ENCODE measurements at regions not wholly inside any gene's neighbourhood (a gene's known extent, or its start where the extent isn't known, plus 50 kb on each side); places are given as distances from the start of the nearest gene placed in this dataset.

DNA sequence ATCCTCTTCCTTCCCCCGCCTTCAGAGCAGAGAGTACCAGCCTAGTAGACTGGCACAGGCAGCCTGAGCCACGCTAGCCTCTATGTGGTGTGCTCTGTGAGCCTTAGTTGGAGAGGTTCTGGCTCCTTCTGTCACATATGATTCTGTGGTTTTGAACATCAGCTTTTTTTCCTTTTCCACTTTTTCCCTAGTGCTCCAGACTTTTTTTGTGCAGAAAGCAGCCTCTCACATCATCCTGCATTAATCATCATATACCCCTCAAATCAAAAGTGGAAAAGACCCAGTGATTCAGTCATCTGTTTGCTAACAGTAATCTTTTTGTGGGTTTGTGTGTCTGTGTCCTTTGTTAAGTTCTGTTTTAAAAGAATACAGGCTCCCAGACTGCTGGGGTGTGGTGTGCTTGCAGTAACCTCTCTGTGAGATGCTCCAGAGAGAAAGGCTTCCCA, 663.9 kb upstream of the RGMB start:
- H3K36me3 Mint-ChIP-seq (ENCODE audit: insufficient read depth, unreplicated experiment) = no peaks in the 10 kb centered on the region
- no peak overlapping the region for H3K4me3 Mint-ChIP-seq (ENCODE audit: unreplicated experiment)
- H3K27ac Mint-ChIP-seq (ENCODE audit: unreplicated experiment) = no peak overlapping the region
- H3K27me3 Mint-ChIP-seq (ENCODE audit: insufficient read depth, unreplicated experiment) = peaks cover 4% of the 10 kb centered on the region
- no peaks in the 10 kb centered on the region for H3K36me3 ChIP-seq (ENCODE audit: control insufficient read depth, insufficient read depth, low read length)
- ChIA-PET CTCF (no interaction called here), POLR2A (no interaction called here)
- H3K9me3 Mint-ChIP-seq (ENCODE audit: unreplicated experiment) = no peaks in the 10 kb centered on the region
- DNase-seq = no peak
- no peaks in the 10 kb centered on the region for H3K27me3 ChIP-seq (replicated peaks; ENCODE audit: control insufficient read depth, insufficient read depth, low read length)
- H3K4me3 ChIP-seq (ENCODE audit: low read depth, low read length) = no peak overlapping the region
- H3K9me3 ChIP-seq = no peaks in the 10 kb centered on the region; the same call in 1 of the 2 replicates
- H3K4me1 ChIP-seq = no peaks in the 10 kb centered on the region
- no peaks in the 10 kb centered on the region for H3K4me1 Mint-ChIP-seq (ENCODE audit: low read depth, unreplicated experiment)
- intact Hi-C loops (cut with micrococcal nuclease; ENCODE audit: unreplicated experiment) = no loop called here
- BruUV-seq (replicated peaks) = no TSS peak
- TF ChIP-seq, protein P1, sequence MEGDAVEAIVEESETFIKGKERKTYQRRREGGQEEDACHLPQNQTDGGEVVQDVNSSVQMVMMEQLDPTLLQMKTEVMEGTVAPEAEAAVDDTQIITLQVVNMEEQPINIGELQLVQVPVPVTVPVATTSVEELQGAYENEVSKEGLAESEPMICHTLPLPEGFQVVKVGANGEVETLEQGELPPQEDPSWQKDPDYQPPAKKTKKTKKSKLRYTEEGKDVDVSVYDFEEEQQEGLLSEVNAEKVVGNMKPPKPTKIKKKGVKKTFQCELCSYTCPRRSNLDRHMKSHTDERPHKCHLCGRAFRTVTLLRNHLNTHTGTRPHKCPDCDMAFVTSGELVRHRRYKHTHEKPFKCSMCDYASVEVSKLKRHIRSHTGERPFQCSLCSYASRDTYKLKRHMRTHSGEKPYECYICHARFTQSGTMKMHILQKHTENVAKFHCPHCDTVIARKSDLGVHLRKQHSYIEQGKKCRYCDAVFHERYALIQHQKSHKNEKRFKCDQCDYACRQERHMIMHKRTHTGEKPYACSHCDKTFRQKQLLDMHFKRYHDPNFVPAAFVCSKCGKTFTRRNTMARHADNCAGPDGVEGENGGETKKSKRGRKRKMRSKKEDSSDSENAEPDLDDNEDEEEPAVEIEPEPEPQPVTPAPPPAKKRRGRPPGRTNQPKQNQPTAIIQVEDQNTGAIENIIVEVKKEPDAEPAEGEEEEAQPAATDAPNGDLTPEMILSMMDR (IDR thresholded peaks at IDR 0.05; ENCODE audit: insufficient read depth in 1 of 2, low read depth in 1 of 2, low read length in 1 of 2, severe bottlenecking in 1 of 2, unreplicated experiment in 1 of 2) = no peak

GRCh38 chr5:98110282-98110691, 663.2 kb upstream of the RGMB start:
- Histone ChIP-seq H3K4me3 (ENCODE audit: low read depth, low read length) (no peak overlapping the region), H3K4me1 (no peaks in the 10 kb centered on the region), H3K9me3 (no peaks in the 10 kb centered on the region; the same call in 1 of the 2 replicates), H3K36me3 (ENCODE audit: control insufficient read depth, insufficient read depth, low read length) (no peaks in the 10 kb centered on the region), H3K27me3 (replicated peaks; ENCODE audit: control insufficient read depth, insufficient read depth, low read length) (no peaks in the 10 kb centered on the region)
- no peak overlapping the region for H3K27ac Mint-ChIP-seq (ENCODE audit: unreplicated experiment)
- intact Hi-C loops (cut with micrococcal nuclease; ENCODE audit: unreplicated experiment) = no loop called here
- H3K9me3 Mint-ChIP-seq (ENCODE audit: unreplicated experiment) = no peaks in the 10 kb centered on the region
- no peaks in the 10 kb centered on the region for H3K4me1 Mint-ChIP-seq (ENCODE audit: low read depth, unreplicated experiment)
- POLR2A ChIA-PET = no interaction called here
- no TSS peak for BruUV-seq (replicated peaks)
- no peaks in the 10 kb centered on the region for H3K36me3 Mint-ChIP-seq (ENCODE audit: insufficient read depth, unreplicated experiment)
- no peak overlapping the region for H3K4me3 Mint-ChIP-seq (ENCODE audit: unreplicated experiment)
- peaks cover 4% of the 10 kb centered on the region for H3K27me3 Mint-ChIP-seq (ENCODE audit: insufficient read depth, unreplicated experiment)
- DNase-seq = no peak
- TF ChIP-seq, protein P1 (IDR thresholded peaks at IDR 0.05; ENCODE audit: insufficient read depth in 1 of 2, low read depth in 1 of 2, low read length in 1 of 2, severe bottlenecking in 1 of 2, unreplicated experiment in 1 of 2) = no peak
- CTCF ChIA-PET = no interaction called here

GRCh38 chr5:98110791-98111190, 662.7 kb upstream of the RGMB start:
- Mint-ChIP-seq H3K9me3 (ENCODE audit: unreplicated experiment) (no peaks in the 10 kb centered on the region), H3K4me1 (ENCODE audit: low read depth, unreplicated experiment) (no peaks in the 10 kb centered on the region), H3K27ac (ENCODE audit: unreplicated experiment) (no peak overlapping the region), H3K4me3 (ENCODE audit: unreplicated experiment) (no peak overlapping the region), H3K27me3 (ENCODE audit: insufficient read depth, unreplicated experiment) (peaks cover 4% of the 10 kb centered on the region), H3K36me3 (ENCODE audit: insufficient read depth, unreplicated experiment) (no peaks in the 10 kb centered on the region)
- intact Hi-C loops (cut with micrococcal nuclease; ENCODE audit: unreplicated experiment) = no loop called here
- no peaks in the 10 kb centered on the region; the same call in 1 of the 2 replicates for H3K9me3 ChIP-seq
- H3K36me3 ChIP-seq (ENCODE audit: control insufficient read depth, insufficient read depth, low read length) = no peaks in the 10 kb centered on the region
- POLR2A ChIA-PET = no interaction called here
- no TSS peak for BruUV-seq (replicated peaks)
- H3K4me3 ChIP-seq (ENCODE audit: low read depth, low read length) = no peak overlapping the region
- no peaks in the 10 kb centered on the region for H3K4me1 ChIP-seq
- CTCF ChIA-PET = no interaction called here
- DNase-seq = no peak
- TF ChIP-seq, protein P1 (IDR thresholded peaks at IDR 0.05; ENCODE audit: insufficient read depth in 1 of 2, low read depth in 1 of 2, low read length in 1 of 2, severe bottlenecking in 1 of 2, unreplicated experiment in 1 of 2) = no peak
- no peaks in the 10 kb centered on the region for H3K27me3 ChIP-seq (replicated peaks; ENCODE audit: control insufficient read depth, insufficient read depth, low read length)
